ENCODE measurements at regions not wholly inside any gene's neighbourhood (a gene's known extent, or its start where the extent isn't known, plus 50 kb on each side); places are given as distances from the start of the nearest gene placed in this dataset.

DNA sequence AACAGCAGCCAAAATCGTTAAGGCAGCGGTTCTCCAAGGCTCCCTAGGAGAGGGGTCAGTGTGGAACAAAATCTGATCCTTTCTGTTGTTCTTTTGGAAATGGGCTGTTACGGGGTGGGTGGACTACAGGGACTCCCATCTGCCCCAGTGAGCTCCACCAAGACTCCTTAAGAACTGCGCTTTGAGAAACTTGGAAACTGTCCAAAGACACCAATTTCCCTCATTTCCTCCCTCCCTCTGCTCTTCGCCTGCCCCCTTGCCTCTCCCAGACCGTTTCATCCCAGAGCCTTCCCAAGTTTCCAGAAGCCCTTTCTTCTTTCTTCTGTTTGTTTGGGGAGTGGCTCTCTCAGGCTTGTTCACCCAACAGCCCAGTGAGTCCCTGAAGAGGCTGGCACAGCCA lies 205.4 kb downstream of the COPRS start:
- ChIA-PET POLR2A (no interaction called here), CTCF (no interaction called here)
- H3K27ac ChIP-seq (ENCODE audit: extremely low read depth, low read depth, low read length): no peak overlapping the region
- TF ChIP-seq ZNF341 (tag by site-specific recombination; IDR thresholded peaks at IDR 0.05; ENCODE audit: low read depth) (peak; percentile 67; the same call in 1 of the 2 replicates), ZNF416 (tag by site-specific recombination; IDR thresholded peaks at IDR 0.05) (no peak), FEZF1 (tag by site-specific recombination; IDR thresholded peaks at IDR 0.05) (no peak)
- no peaks in the 10 kb centered on the region for H3K4me1 ChIP-seq (ENCODE audit: control insufficient read depth, insufficient read depth, low read length)
- H3K36me3 ChIP-seq (ENCODE audit: control insufficient read depth in 2 of 2, insufficient read depth in 1 of 2, low read length in 2 of 2): no peaks in the 10 kb centered on the region
- no peak overlapping the region for H3K4me3 ChIP-seq (ENCODE audit: low read depth, low read length)
- no peaks in the 10 kb centered on the region for H3K9me3 ChIP-seq (ENCODE audit: control insufficient read depth, insufficient read depth, low read depth, low read length)

DNA sequence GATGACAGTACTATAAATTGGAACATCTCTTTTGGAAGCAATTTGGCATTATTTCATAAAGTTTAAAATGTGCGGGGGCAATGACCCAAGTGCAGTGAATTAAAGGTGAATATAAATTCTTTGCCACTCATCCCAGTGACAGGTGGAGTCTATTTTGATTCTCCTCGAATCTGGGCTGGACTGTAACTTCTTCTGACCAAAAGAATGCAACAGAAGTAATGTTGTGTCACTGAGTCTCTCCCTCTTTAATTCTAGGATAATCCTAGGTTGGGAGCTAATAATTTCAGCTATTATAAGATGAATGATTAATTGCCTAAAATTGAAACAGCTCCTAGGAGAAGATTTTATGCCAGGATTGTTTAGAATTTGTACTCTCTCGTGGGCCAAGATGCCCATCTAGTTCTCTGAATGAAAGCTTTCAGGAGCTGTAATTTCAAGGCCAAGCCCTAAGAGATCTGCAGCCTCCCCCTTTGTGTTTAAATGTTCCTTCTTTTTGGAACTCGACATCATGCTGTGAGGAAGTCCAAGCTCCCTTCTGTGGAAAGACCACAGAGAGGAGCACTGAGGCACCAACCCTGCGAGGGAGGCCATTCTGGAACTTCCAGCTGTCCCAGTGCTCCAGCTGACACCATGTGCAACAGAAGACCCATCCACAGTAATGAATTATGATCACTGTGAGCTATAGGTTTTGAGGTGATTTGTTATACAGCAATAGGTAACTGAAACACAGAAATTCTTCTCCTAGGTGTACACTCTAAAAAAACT lies 208.1 kb downstream of the COPRS start:
- POLR2A ChIA-PET: interaction anchor here (0.6 kb wide), 1 partner anchor 199 kb away, joined by 4 read pairs; no protein-coding TSS in a partner anchor
- CTCF ChIA-PET: no interaction called here

More for the DNA sequence above, 208.1 kb downstream of the COPRS start:
- Histone ChIP-seq H3K36me3 (ENCODE audit: control insufficient read depth in 2 of 2, insufficient read depth in 1 of 2, low read length in 2 of 2) (no peaks in the 10 kb centered on the region), H3K27ac (ENCODE audit: extremely low read depth, low read depth, low read length) (no peak overlapping the region), H3K4me1 (ENCODE audit: control insufficient read depth, insufficient read depth, low read length) (no peaks in the 10 kb centered on the region), H3K4me3 (ENCODE audit: low read depth, low read length) (no peak overlapping the region), H3K9me3 (ENCODE audit: control insufficient read depth, insufficient read depth, low read depth, low read length) (no peaks in the 10 kb centered on the region)
- no peak for TF ChIP-seq ZNF843 (tag by site-specific recombination; IDR thresholded peaks at IDR 0.05)
- TF ChIP-seq, protein P1, sequence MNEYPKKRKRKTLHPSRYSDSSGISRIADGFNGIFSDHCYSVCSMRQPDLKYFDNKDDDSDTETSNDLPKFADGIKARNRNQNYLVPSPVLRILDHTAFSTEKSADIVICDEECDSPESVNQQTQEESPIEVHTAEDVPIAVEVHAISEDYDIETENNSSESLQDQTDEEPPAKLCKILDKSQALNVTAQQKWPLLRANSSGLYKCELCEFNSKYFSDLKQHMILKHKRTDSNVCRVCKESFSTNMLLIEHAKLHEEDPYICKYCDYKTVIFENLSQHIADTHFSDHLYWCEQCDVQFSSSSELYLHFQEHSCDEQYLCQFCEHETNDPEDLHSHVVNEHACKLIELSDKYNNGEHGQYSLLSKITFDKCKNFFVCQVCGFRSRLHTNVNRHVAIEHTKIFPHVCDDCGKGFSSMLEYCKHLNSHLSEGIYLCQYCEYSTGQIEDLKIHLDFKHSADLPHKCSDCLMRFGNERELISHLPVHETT (tag by site-specific recombination; IDR thresholded peaks at IDR 0.05): no peak
- no peak for TF ChIP-seq MZF1 (tag by site-specific recombination; IDR thresholded peaks at IDR 0.05; ENCODE audit: borderline replicate concordance)
- no peak for TF ChIP-seq ZNF433 (tag by site-specific recombination; IDR thresholded peaks at IDR 0.05; ENCODE audit: low read depth)
- no peak for TF ChIP-seq ZNF585B (tag by site-specific recombination; IDR thresholded peaks at IDR 0.05)
- TF ChIP-seq SALL2 (tag by site-specific recombination; IDR thresholded peaks at IDR 0.05; ENCODE audit: borderline replicate concordance): no peak
- TF ChIP-seq, protein P2, sequence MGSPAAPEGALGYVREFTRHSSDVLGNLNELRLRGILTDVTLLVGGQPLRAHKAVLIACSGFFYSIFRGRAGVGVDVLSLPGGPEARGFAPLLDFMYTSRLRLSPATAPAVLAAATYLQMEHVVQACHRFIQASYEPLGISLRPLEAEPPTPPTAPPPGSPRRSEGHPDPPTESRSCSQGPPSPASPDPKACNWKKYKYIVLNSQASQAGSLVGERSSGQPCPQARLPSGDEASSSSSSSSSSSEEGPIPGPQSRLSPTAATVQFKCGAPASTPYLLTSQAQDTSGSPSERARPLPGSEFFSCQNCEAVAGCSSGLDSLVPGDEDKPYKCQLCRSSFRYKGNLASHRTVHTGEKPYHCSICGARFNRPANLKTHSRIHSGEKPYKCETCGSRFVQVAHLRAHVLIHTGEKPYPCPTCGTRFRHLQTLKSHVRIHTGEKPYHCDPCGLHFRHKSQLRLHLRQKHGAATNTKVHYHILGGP (tag by site-specific recombination; IDR thresholded peaks at IDR 0.05): no peak
- no peak for TF ChIP-seq TCF7L2 (IDR thresholded peaks at IDR 0.05; ENCODE audit: borderline replicate concordance, low read depth, low read length)
- TF ChIP-seq ZNF626 (tag by site-specific recombination; IDR thresholded peaks at IDR 0.05): no peak
- TF ChIP-seq ZNF747 (tag by site-specific recombination; IDR thresholded peaks at IDR 0.05): no peak
- no peak for TF ChIP-seq KLF10 (tag by site-specific recombination; IDR thresholded peaks at IDR 0.05)
- TF ChIP-seq ZNF660 (tag by site-specific recombination; IDR thresholded peaks at IDR 0.05): no peak
- no peak for TF ChIP-seq ZNF214 (tag by site-specific recombination; IDR thresholded peaks at IDR 0.05; ENCODE audit: borderline replicate concordance)
- TF ChIP-seq, protein P3, sequence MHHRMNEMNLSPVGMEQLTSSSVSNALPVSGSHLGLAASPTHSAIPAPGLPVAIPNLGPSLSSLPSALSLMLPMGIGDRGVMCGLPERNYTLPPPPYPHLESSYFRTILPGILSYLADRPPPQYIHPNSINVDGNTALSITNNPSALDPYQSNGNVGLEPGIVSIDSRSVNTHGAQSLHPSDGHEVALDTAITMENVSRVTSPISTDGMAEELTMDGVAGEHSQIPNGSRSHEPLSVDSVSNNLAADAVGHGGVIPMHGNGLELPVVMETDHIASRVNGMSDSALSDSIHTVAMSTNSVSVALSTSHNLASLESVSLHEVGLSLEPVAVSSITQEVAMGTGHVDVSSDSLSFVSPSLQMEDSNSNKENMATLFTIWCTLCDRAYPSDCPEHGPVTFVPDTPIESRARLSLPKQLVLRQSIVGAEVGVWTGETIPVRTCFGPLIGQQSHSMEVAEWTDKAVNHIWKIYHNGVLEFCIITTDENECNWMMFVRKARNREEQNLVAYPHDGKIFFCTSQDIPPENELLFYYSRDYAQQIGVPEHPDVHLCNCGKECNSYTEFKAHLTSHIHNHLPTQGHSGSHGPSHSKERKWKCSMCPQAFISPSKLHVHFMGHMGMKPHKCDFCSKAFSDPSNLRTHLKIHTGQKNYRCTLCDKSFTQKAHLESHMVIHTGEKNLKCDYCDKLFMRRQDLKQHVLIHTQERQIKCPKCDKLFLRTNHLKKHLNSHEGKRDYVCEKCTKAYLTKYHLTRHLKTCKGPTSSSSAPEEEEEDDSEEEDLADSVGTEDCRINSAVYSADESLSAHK (tag by site-specific recombination; IDR thresholded peaks at IDR 0.05): no peak
- TF ChIP-seq ZNF146 (tag by site-specific recombination; IDR thresholded peaks at IDR 0.05): no peak
- no peak for TF ChIP-seq ZNF777 (tag by site-specific recombination; IDR thresholded peaks at IDR 0.05; ENCODE audit: borderline replicate concordance)
- TF ChIP-seq, protein P4, sequence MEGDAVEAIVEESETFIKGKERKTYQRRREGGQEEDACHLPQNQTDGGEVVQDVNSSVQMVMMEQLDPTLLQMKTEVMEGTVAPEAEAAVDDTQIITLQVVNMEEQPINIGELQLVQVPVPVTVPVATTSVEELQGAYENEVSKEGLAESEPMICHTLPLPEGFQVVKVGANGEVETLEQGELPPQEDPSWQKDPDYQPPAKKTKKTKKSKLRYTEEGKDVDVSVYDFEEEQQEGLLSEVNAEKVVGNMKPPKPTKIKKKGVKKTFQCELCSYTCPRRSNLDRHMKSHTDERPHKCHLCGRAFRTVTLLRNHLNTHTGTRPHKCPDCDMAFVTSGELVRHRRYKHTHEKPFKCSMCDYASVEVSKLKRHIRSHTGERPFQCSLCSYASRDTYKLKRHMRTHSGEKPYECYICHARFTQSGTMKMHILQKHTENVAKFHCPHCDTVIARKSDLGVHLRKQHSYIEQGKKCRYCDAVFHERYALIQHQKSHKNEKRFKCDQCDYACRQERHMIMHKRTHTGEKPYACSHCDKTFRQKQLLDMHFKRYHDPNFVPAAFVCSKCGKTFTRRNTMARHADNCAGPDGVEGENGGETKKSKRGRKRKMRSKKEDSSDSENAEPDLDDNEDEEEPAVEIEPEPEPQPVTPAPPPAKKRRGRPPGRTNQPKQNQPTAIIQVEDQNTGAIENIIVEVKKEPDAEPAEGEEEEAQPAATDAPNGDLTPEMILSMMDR (tag by site-specific recombination; IDR thresholded peaks at IDR 0.05): no peak
- TF ChIP-seq, protein P5, sequence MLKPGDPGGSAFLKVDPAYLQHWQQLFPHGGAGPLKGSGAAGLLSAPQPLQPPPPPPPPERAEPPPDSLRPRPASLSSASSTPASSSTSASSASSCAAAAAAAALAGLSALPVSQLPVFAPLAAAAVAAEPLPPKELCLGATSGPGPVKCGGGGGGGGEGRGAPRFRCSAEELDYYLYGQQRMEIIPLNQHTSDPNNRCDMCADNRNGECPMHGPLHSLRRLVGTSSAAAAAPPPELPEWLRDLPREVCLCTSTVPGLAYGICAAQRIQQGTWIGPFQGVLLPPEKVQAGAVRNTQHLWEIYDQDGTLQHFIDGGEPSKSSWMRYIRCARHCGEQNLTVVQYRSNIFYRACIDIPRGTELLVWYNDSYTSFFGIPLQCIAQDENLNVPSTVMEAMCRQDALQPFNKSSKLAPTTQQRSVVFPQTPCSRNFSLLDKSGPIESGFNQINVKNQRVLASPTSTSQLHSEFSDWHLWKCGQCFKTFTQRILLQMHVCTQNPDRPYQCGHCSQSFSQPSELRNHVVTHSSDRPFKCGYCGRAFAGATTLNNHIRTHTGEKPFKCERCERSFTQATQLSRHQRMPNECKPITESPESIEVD (tag by site-specific recombination; IDR thresholded peaks at IDR 0.05): no peak
- TF ChIP-seq, protein P6, sequence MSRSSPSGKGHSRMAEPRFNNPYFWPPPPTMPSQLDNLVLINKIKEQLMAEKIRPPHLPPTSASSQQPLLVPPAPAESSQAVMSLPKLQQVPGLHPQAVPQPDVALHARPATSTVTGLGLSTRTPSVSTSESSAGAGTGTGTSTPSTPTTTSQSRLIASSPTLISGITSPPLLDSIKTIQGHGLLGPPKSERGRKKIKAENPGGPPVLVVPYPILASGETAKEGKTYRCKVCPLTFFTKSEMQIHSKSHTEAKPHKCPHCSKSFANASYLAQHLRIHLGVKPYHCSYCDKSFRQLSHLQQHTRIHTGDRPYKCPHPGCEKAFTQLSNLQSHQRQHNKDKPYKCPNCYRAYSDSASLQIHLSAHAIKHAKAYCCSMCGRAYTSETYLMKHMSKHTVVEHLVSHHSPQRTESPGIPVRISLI (tag by site-specific recombination; IDR thresholded peaks at IDR 0.05): no peak

All from HEK293 (cell line).